Epithelial cell of proximal tubule (primary cell): ENCODE measurements at regions not wholly inside any gene's neighbourhood (a gene's known extent, or its start where the extent isn't known, plus 50 kb on each side); places are given as distances from the start of the nearest gene placed in this dataset.

ENCODE experiments used
- DNase-seq: peaks from one replicate; pipeline ENCODE4 v3.0.0-alpha.2; 2011; ENCODE audit warnings: low read depth
- H3K4me3 ChIP-seq: 2 replicates; pipeline ENCODE4 v1.5.1; 2011; ENCODE audit warnings: low read depth, mild to moderate bottlenecking, low read length
- TF ChIP-seq, protein P1 (sequence below): conservative IDR thresholded peaks from 2 replicates; pipeline ENCODE4 v1.5.1; 2012; ENCODE audit warnings: low read depth, mild to moderate bottlenecking, low read length

DNA sequence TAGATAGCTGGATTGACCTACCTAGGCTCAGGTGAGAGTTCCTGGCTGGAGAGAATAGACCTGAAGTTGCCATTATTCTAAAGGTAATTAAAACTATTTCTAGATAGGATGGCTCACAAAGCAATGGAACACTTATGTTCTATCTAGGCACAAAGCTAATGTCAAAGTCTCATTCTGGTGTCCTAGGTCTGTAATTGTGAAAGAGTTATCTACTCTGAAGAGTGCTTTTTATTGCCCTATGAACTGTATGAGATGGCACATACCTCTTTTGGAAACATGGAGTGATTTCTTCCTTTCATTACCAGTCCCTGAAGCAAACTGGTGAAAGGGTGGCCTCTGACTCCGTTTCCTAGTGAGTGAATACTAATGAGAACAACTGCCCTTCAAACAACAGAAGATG lies 80.3 kb downstream of the MTNR1B start:
- TF ChIP-seq, protein P1, sequence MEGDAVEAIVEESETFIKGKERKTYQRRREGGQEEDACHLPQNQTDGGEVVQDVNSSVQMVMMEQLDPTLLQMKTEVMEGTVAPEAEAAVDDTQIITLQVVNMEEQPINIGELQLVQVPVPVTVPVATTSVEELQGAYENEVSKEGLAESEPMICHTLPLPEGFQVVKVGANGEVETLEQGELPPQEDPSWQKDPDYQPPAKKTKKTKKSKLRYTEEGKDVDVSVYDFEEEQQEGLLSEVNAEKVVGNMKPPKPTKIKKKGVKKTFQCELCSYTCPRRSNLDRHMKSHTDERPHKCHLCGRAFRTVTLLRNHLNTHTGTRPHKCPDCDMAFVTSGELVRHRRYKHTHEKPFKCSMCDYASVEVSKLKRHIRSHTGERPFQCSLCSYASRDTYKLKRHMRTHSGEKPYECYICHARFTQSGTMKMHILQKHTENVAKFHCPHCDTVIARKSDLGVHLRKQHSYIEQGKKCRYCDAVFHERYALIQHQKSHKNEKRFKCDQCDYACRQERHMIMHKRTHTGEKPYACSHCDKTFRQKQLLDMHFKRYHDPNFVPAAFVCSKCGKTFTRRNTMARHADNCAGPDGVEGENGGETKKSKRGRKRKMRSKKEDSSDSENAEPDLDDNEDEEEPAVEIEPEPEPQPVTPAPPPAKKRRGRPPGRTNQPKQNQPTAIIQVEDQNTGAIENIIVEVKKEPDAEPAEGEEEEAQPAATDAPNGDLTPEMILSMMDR = no peak
- no peak overlapping the region for H3K4me3 ChIP-seq
- DNase-seq = no peak

DNA sequence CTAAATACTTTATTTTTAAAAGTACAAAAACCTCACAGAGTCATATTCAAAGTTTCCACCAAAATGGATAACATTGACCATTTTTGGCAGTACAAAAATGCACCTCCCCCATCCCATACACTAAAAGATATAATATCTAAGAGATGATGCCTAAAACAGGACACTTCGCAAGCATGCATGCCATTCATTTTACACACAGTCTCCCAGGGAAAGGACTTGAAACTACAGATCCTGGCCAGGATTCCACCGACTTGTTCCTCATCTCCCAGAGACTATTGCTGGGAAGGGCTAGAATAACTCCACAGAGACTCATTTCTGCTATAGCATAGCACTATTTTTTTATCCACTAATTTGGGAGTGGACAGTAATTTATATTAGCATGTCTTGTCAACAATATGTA lies 81.7 kb downstream of the MTNR1B start:
- TF ChIP-seq, protein P1 = no peak
- no peak overlapping the region for H3K4me3 ChIP-seq
- DNase-seq = no peak

DNA sequence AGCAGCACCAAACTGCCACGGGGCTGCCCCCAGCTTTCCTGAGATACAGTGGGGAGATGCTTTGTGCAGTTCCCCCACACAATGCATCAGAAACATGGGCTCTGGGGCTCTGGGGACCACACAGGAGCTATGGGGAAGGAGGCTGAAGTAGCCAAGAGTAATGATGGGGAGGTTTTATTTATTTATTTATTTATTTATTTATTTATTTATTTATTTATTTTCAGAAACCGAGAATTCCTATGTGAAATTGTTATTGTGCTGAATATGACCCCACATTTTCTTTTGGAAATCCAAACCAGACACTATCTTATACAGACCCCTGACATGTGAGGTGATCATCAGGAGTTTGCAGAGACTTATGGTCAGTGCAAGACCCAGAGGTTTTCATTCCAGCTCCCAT lies 84.4 kb downstream of the MTNR1B start:
- no peak for DNase-seq
- no peak overlapping the region for H3K4me3 ChIP-seq
- TF ChIP-seq, protein P1 = no peak

DNA sequence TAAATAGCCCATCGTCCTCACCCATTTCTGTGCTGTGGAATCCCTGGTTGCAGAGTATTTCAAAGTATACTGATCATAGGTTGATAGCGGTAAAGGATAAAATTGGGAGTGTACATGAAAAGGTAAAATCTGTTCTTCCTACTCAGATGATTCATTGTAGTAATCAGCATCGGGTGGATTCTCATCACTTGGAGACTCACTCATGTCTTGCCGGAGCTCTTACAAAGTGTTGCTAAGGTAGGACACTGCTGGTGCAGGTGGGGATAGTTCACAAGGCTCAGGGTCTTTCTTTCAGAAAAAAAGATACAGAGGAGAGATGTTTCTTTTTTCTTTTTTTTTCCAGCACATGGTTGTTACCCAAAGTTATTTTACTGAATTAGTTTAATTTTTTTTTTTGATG lies 84.8 kb downstream of the MTNR1B start:
- no peak for DNase-seq
- no peak overlapping the region for H3K4me3 ChIP-seq
- TF ChIP-seq, protein P1 = no peak

DNA sequence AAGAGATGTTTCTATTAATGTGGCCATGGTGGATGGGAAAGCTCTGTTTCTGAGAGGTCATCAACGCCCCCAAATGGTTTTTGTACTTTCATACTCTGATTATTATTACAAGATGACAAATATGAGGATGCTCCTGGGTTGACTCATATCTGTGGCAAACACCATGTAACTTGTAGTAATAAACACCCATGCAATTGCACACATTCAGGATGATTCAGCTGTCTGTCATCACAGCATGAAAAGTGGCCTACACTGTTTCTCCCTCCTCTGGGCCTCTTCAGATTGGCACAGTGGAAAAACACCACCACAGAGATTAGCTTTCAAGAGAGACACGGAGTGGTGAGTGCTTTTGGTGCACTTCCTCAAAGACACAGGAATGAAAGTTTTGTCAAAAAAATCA lies 85.4 kb downstream of the MTNR1B start:
- peak; percentile 86 for DNase-seq

DNA sequence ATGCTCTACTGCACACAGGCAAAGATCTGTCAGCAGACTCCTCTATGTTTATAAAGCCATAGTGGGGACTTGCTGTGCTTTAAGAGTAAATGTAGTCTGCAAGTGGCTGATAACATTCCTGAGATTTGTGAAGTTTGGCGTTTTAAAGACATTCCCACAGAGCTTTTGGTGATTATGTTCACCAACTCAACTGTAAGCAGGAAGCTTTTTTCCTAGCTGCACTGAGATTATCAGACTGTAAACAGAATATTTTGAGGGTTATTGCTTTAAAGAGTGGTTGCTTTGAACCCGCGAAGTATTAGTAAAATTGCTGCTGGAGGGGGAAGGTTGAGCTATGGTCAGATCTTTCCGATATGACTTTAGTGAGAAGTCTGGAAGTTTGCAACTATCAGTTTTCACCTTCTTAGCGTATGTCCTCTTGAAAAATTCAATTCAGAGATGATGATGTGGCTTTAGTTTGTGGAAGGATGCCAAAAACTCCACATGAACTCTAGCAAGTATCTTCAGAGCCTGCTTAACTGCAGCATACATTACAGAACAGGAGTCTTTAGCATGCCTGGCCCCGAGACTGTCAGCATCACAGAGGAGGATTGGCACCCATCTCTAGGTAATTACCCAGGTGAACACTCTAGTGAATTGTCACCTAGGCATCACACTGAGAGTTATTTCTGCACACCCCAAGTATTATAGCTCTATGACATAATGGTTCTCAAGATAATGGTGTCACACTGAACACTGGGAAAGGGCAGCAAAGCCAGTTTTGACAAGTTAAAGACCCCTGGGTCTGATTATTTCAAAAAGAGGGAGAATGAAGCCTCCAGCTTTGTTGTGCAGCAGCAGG lies 89.9 kb downstream of the MTNR1B start:
- TF ChIP-seq, protein P1 = no peak
- H3K4me3 ChIP-seq = no peak overlapping the region
- DNase-seq = no peak

More for the DNA sequence above, 85.4 kb downstream of the MTNR1B start:
- TF ChIP-seq, protein P1 = no peak
- no peak overlapping the region for H3K4me3 ChIP-seq

DNA sequence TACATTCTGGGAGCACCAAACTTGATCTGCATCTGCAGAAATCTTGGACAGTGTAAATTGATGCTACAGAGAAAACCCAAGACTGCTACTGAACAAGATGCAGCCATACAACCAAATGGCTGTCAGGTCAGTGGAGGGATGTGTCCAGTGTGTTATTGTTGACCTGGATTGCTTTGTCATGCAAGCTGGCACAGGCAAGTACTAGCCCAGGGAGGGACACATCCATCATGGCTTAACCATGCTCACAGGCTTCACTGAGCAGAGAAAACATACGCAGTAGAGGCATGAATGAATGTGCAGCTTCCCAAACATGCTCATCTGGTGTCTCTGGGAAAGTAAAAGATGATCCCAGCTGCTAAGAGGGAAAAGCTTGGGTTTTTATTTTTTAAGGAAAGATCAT lies 93.6 kb downstream of the MTNR1B start:
- H3K4me3 ChIP-seq = no peak overlapping the region
- no peak for DNase-seq
- TF ChIP-seq, protein P1 = no peak
